ENCODE measurements at regions not wholly inside any gene's neighbourhood (a gene's known extent, or its start where the extent isn't known, plus 50 kb on each side); places are given as distances from the start of the nearest gene placed in this dataset.

DNA sequence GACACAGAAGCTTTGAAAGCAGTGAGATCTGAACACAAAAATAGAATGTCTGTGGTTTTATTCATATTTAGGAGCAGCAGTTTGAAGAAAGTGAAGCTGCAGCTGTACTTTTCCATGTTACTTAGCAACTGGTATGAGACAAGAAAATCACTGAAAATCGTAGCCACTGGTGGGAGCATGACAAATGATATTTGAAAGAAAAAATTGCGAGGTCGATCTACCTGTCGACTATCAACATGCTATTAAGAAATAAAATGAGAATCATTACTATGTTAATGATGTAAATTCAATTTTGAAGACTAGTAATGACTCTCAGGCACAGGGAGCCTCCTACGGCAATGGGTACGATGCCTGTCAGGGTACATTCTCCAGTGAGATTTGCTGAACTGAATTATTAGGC, 436.4 kb downstream of the SLITRK5 start:
- no peak for TF ChIP-seq YY1 (IDR thresholded peaks at IDR 0.05; ENCODE audit: insufficient read depth, insufficient read length)
- no peak for TF ChIP-seq SUZ12 (IDR thresholded peaks at IDR 0.05; ENCODE audit: extremely low read depth, insufficient read depth, insufficient read length)
